GM03348 (cell line): ENCODE measurements at regions not wholly inside any gene's neighbourhood (a gene's known extent, or its start where the extent isn't known, plus 50 kb on each side); places are given as distances from the start of the nearest gene placed in this dataset.
"Not testable (repeated sequence)": the region's sequence is repeated elsewhere in the genome, so short reads cannot be mapped to it uniquely, and the experiment has no call there.

ENCODE experiments used
- DNase-seq: peaks from one replicate; pipeline ENCODE4 v3.0.0; 2012; ENCODE audit warnings: low spot score

DNA sequence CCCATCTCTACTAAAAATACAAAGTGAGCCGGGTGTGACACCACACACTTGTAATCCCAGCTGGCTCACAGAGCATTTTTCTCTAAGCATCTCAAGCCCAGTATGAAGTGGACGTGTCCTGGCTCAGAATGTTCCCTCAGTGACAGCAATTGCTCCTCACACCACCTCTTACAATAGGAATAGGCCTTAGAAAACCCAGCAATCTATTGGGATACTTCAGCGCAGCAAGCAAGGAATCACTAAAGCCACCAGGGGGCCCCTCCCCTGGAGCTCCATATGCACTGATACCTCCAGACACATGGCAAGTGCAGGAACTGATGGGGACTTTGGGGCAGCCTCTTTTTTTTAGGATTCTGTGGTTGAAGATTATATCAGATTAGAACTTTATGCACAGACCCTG, 82.5 kb upstream of the GOLGA6L6 start:
- DNase-seq, result not testable (repeated sequence)

DNA sequence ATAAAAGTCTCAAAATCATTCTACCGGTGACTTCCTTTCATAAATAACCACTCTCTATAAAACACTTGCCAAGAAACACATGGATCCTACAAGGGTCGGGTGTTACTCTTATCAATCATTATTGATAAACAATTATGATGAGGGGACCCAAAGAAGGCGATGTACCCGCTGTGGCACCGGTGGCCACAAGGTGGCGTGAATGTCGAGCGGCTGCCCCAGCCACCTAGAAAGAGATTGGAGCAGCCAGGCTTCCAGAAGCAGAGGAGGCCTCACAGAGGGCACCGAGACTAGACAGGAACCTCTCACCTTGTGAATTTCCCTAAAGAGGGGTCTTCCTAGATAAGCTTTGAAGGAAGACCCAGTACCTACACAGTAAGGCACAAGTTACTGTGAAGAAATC, 80.5 kb upstream of the GOLGA6L6 start:
- DNase-seq, result not testable (repeated sequence)

DNA sequence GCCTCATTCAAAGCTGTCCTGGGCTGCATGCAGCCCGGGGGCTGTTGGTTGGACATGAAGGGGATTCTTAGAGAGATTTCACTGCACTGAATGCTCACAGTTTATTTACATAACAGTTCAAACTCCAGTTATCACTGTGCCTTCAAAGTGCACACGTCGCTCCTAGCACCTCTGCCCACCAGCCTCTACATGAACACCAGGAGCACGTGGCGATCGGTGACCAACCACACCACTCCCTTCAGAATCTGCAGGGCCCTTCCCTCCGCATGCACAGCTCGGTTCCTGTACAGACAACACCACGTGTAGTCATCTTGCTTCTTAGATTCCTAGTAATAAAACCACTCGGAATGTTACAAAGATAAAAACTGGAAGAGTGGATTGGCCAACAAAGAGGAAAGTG, 72.9 kb upstream of the GOLGA6L6 start:
- not testable (repeated sequence) for DNase-seq

DNA sequence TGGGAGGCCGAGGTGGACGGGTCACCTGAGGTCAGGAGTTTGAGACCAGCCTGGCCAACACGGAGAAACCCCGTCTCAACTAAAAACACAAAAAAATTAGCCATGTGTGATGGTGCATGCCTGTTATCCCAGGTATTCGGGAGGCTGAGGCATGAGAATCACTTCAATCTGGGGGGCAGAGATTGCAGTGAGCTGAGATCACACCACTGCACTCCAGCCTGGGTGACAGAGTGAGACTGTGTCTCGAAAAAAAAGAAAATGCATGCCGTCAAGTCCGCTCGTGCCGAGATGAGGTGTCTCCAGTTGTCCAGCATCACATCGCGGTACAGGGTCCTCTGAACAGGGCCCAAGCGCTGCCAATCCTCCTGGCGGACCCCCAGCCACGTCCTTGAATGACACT, 71.2 kb upstream of the GOLGA6L6 start:
- not testable (repeated sequence) for DNase-seq

- not testable (repeated sequence) for DNase-seq
Observed at GRCh38 chr15:20612356-20612755, 70.8 kb upstream of the GOLGA6L6 start.

GRCh38 chr15:20611667-20612290, 70.2 kb upstream of the GOLGA6L6 start:
- not testable (repeated sequence) for DNase-seq

GRCh38 chr15:20608179-20608578, 66.6 kb upstream of the GOLGA6L6 start:
- DNase-seq, result not testable (repeated sequence)

DNA sequence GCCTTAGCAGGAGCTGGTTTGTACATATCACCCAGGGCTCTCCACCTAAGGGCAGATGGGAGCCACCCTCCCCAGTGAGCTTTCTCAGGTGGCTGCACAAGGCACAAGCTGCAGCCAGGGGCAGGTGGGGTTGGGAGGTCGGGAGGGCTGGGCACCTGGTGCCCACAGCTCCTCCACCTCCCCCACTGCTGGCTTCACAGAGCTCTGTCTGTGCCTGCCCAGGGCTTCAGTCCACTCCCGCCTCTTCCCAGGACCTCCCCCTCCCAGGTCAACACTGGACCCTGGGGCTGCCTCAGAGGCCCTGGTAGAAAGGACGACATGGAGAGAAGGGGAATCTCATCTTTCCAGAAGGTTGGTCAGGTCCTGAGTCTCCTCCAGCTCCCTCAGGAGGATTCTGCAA, 55.6 kb upstream of the GOLGA6L6 start:
- not testable (repeated sequence) for DNase-seq

GRCh38 chr15:20594219-20594618, 52.6 kb upstream of the GOLGA6L6 start:
- not testable (repeated sequence) for DNase-seq

GRCh38 chr15:20591936-20592335, 50.3 kb upstream of the GOLGA6L6 start:
- DNase-seq, result not testable (repeated sequence)
